ENCODE measurements at regions not wholly inside any gene's neighbourhood (a gene's known extent, or its start where the extent isn't known, plus 50 kb on each side); places are given as distances from the start of the nearest gene placed in this dataset.
"Not testable (repeated sequence)": the region's sequence is repeated elsewhere in the genome, so short reads cannot be mapped to it uniquely, and the experiment has no call there.

DNA sequence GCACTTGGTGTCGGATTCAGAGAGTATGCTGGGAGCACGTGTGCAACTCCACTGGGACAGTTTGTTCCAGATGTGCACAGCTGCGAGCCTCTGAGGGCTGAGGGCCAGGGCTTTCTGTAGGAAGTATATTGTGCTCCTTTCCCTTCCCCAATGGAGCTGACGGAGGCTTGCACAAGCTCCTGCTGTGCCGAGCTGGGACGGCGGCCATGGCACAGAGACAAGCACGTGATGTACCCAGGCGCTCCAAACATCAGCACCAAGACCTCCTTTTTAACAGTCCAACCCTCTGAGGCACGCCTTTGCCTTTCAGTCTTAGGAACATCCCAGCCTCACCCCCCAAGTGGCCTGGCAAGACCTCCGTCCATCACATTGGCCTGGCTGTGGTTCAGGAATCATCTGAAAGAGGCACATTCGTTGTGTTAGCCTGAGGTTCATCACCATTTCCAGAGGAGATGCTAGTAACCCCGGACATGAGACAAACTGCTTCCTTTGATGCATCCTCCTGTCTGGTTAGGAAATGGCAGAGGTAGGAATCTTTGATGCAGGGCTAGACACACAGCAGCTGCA is 339.2 kb upstream of the KAZN start:
- no peak for DNase-seq (ENCODE audit: low read depth, low spot score)

- no peak for DNase-seq (ENCODE audit: low read depth, low spot score)
Measured at GRCh38 chr1:14260480-14260879, 338.0 kb upstream of the KAZN start.

GRCh38 chr1:14261395-14261794 is 337.1 kb upstream of the KAZN start:
- DNase-seq (ENCODE audit: low read depth, low spot score), result no peak

- no peak for DNase-seq (ENCODE audit: low read depth, low spot score)
Measured at GRCh38 chr1:14262637-14263036, 335.8 kb upstream of the KAZN start.

GRCh38 chr1:14263225-14263624 is 335.3 kb upstream of the KAZN start:
- DNase-seq (ENCODE audit: low read depth, low spot score), result no peak

GRCh38 chr1:14263671-14264070 is 334.8 kb upstream of the KAZN start:
- no peak for DNase-seq (ENCODE audit: low read depth, low spot score)

DNA sequence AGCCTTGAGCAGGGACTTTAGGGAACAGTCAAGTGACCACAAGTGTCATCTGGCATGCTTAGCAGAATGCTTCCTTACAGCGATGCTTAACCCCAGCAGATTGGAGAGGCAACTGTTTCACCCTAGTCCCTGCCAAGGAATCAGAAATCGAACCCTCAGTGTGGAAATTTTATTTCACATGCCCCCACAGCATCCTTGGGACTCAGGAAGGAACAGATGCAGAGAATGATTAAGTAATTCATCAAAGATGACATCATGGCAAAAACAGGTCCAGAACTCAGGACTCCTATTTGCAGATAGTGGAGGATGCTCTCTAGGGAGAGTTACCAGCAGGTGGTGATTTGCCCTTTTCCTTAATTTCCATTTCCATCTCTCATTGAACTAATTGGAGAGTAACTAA is 333.0 kb upstream of the KAZN start:
- DNase-seq (ENCODE audit: low read depth, low spot score), result no peak

- no peak for DNase-seq (ENCODE audit: low read depth, low spot score)
Measured at GRCh38 chr1:14267991-14268390, 330.5 kb upstream of the KAZN start.

DNA sequence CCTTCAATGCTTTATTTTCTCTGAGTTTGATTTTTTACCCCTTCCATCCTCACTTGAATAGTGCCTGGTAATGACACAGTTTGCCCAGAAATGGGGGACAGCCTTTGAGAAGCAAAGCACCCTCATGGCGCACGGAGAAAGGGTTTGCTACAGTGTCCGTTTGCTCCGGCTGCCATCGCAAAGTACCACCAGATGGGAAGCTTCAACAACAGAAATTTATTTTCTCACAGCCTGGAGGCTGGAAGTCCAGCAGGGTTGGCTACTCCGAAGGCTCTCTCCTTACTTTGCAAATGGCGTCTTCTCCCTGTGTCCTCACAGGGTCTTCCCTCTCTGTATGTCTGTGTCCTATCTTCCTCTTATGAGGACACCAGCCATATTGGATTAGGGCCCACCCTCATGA is 327.7 kb upstream of the KAZN start:
- no peak for DNase-seq (ENCODE audit: low read depth, low spot score)

- no peak for DNase-seq (ENCODE audit: low read depth, low spot score)
Measured at GRCh38 chr1:14273811-14274210, 324.7 kb upstream of the KAZN start.

- DNase-seq (ENCODE audit: low read depth, low spot score), result not testable (repeated sequence)
Measured at GRCh38 chr1:14279891-14280290, 318.6 kb upstream of the KAZN start.

DNA sequence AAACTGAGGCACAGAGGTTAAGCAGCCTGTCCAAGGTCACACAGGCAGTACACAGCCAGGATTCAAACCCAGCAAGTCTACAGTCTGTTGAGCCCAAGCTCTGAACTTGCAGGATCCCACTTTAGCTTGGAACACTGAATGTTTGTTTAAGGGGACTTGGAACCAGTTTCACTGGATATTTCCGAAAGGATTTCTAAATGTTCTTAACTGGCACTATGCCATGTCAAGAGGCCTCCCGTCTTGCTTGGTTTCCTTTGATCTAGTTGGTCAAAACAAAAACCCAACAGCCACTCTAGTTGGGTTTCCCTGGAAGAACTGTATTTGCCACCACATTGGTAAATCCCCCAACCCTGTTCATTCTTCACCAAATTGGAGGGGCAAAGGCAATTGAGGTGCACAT is 317.6 kb upstream of the KAZN start:
- no peak for DNase-seq (ENCODE audit: low read depth, low spot score)

- no peak for DNase-seq (ENCODE audit: low read depth, low spot score)
Measured at GRCh38 chr1:14281412-14281811, 317.1 kb upstream of the KAZN start.

DNA sequence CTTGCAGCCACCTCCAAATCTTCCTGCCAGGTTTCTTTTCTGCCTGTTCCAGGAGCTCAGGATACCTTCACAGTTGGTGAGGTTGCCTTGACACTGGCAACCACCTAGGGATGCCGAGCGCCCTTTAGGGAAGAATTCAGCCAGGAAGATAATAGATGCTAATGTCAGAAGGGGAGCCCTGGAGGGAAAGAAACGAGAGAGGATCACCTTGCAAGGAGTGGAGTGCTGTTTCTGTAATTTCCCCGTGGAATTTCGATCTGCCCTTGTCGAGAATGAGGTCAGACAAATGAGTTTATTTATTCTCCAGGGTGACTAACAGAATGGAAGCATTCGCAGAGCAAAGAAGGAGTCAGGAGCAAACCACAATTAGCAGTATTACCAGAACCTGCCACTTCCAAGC is 315.8 kb upstream of the KAZN start:
- DNase-seq (ENCODE audit: low read depth, low spot score), result no peak

DNA sequence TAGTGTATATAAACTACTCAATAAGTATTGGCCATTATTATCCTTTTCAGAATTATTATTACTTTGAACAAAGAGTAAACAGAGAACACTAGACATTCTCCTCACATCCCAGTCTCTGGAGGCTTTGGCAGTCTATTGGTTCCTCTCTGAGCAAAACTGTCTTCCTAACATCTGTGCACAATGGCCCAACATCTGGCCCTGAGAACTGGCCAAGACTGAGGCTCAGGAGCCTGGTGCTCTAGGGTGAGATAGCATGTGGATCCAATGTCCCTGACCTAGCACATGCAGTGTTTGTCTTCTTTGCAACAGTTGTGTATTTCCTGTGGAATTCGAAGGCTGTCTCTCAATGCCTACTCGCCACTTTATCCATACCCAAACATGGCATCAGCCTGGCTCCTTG is 313.2 kb upstream of the KAZN start:
- no peak for DNase-seq (ENCODE audit: low read depth, low spot score)

GRCh38 chr1:14291182-14291581 is 307.3 kb upstream of the KAZN start:
- peak; percentile 38 for DNase-seq (ENCODE audit: low read depth, low spot score)

GRCh38 chr1:14292520-14292919 is 306.0 kb upstream of the KAZN start:
- DNase-seq (ENCODE audit: low read depth, low spot score), result no peak

- DNase-seq (ENCODE audit: low read depth, low spot score), result no peak
Measured at GRCh38 chr1:14294006-14294405, 304.5 kb upstream of the KAZN start.

GRCh38 chr1:14294860-14295536 is 303.5 kb upstream of the KAZN start:
- DNase-seq (ENCODE audit: low read depth, low spot score), result no peak

- no peak for DNase-seq (ENCODE audit: low read depth, low spot score)
Measured at GRCh38 chr1:14296795-14297194, 301.7 kb upstream of the KAZN start.

DNA sequence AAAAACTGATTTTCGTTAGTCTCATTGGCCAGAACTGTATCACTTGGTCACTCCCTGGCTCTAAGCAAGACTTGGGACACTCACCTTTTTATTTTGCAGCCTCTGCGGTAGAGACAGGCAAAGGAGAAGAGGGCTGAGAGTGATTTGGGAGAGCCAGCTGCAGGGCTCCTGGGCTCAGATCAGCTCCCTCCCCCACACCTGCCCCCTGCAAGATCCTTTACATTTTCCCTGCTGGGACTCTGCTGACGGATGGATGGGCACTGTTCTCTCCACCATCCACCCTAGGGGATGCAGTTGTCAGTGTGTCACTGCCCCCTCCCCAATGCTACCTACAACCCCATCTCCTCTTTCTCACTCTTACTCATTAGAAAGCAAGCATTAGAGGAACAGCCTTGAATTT is 301.1 kb upstream of the KAZN start:
- no peak for DNase-seq (ENCODE audit: low read depth, low spot score)

DNA sequence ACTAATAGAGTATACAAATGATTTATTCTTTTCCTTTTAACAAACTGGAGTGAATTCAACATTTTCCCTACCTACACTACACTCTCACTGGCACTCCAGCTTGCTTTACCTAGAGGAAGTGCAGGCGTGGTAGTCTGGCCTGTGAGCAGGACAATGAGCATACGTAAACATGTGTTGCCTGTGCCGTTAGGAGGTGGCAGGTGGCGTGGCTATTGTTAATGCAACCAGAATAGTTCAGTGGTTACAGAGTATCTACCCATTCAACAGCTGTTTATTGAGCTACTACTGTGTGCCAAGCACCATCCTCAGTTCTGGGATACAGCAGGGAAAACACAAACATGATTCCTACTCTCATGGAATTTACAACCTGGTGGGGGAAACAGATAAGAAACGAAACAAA is 299.7 kb upstream of the KAZN start:
- no peak for DNase-seq (ENCODE audit: low read depth, low spot score)

- no peak for DNase-seq (ENCODE audit: low read depth, low spot score)
Measured at GRCh38 chr1:14300991-14301703, 297.3 kb upstream of the KAZN start.

Data from iPS DF 19.7 (cell line).